Stomach (tissue), 8 donors: ENCODE measurements at regions not wholly inside any gene's neighbourhood (a gene's known extent, or its start where the extent isn't known, plus 50 kb on each side); places are given as distances from the start of the nearest gene placed in this dataset.

Experiments
- DNase-seq, 2 donors: peaks; one replicate each; pipeline versions ENCODE4 v3.0.0 to v3.0.0-alpha.2; 2013 to 2019
- H3K27ac ChIP-seq, 5 donors: fragments of 200-600 bp in 4 of 5; sonication (generic) in 4 of 5; one replicate each; pipeline ENCODE4 v1.5.1; 2013 to 2019; ENCODE audit warnings: mild to moderate bottlenecking in 1 of 5, moderate library complexity in 1 of 5
- H3K27me3 ChIP-seq, 3 donors: fragments of 200-600 bp; sonication (generic); one replicate each; pipeline ENCODE4 v1.5.1; 2017 to 2019; ENCODE audit warnings: mixed run types in 1 of 3
- H3K36me3 ChIP-seq, 4 donors: fragments of 200-600 bp; sonication (generic); 1 replicate in 3 of 4; 2 replicates in 1 of 4; pipeline ENCODE4 v1.5.1; 2016 to 2019
- H3K4me1 ChIP-seq, 4 donors: fragments of 200-600 bp; sonication (generic); one replicate each; pipeline ENCODE4 v1.5.1; 2016 to 2019
- H3K4me3 ChIP-seq, 4 donors: fragments of 200-600 bp; sonication (generic) in 3 of 4; one replicate each; pipeline ENCODE4 v1.5.1; 2016 to 2019; ENCODE audit warnings: mild to moderate bottlenecking in 1 of 4
- H3K9me3 ChIP-seq, 4 donors: fragments of 200-600 bp; sonication (generic); one replicate each; pipeline ENCODE4 v1.5.1; 2016 to 2019
- CTCF ChIP-seq, 7 experiments: fragments of 450-650 bp in 4 of 7; fragments of 200-600 bp in 3 of 7; sonication (generic) in 3 of 7; IDR thresholded peaks; one replicate each; pipeline ENCODE4 v1.5.1; 2016 to 2019; ENCODE audit warnings: antibody characterized with exemption in 7 of 7, control low read depth in 2 of 7, mild to moderate bottlenecking in 1 of 7
- EP300 ChIP-seq: sonication (generic); formaldehyde crosslinking; IDR thresholded peaks from one replicate; pipeline ENCODE4 v1.6.1; 2017; ENCODE audit warnings: antibody characterized with exemption
- POLR2A ChIP-seq, 4 donors: fragments of 450-650 bp; IDR thresholded peaks; one replicate each; pipeline ENCODE4 v1.6.1; 2016; ENCODE audit warnings: antibody characterized with exemption in 4 of 4, control low read depth in 2 of 4, mild to moderate bottlenecking in 1 of 4, moderate library complexity in 1 of 4
- POLR2AphosphoS5 ChIP-seq, 3 donors: sonication (generic); formaldehyde crosslinking; IDR thresholded peaks; one replicate each; pipeline ENCODE4 v1.6.1; 2016; ENCODE audit warnings: antibody characterized with exemption in 3 of 3
- WGBS, 5 donors: extraction: QIAGEN DNeasy Blood & Tissue Kit in 3 of 5; methylation state at CpG; one replicate each; pipeline versions ENCODE4 v1.1.5 to v1.1.7; 2013 to 2018; 5-methylcytosine and 5-hydroxymethylcytosine counted together
- intact Hi-C: fragments of 100-400 bp; cut with DNase I; formaldehyde crosslinking; loops from one replicate; pipeline ENCODE4 v1.15.1; 2023; ENCODE audit warnings: low total_unique reads
- donor health status: healthy with polysubstance abuse.
- donor health status: Bipolar disorder and iron deficiency.
- donor health status: healthy.

GRCh38 chr6:167532410-167533288 lies 207.8 kb downstream of the TTLL2 start:
- Histone ChIP-seq H3K36me3 (no peaks in the 10 kb centered on the region), H3K4me1 (no peaks in the 10 kb centered on the region), H3K27ac (no peak overlapping the region), H3K4me3 (no peak overlapping the region), H3K9me3 (no peaks in the 10 kb centered on the region), H3K27me3 (peaks cover 0 to 20% (median 0%) of the 10 kb centered on the region in 3 donors)
- no peak for DNase-seq
- intact Hi-C loops = no loop called here
- WGBS, 5 donors = 90 to 92% (median 90%) methylated on average over 17 of the region's 17 CpGs
- TF ChIP-seq CTCF (IDR thresholded peaks at IDR 0.05) (no peak), EP300 (no peak), POLR2A (IDR thresholded peaks at IDR 0.05) (no peak), POLR2AphosphoS5 (IDR thresholded peaks at IDR 0.05) (no peak)

- Histone ChIP-seq H3K27me3 (peaks cover 0 to 16% (median 0%) of the 10 kb centered on the region in 3 donors), H3K4me1 (no peaks in the 10 kb centered on the region), H3K36me3 (no peaks in the 10 kb centered on the region), H3K27ac (no peak overlapping the region), H3K4me3 (no peak overlapping the region), H3K9me3 (no peaks in the 10 kb centered on the region)
- WGBS, 5 donors = 14 to 34% (median 30%) methylated on average over 5 of the region's 5 CpGs
- intact Hi-C loops = no loop called here
- no peak for TF ChIP-seq CTCF (IDR thresholded peaks at IDR 0.05)
- TF ChIP-seq EP300 = no peak
- TF ChIP-seq POLR2A (IDR thresholded peaks at IDR 0.05) = no peak
- no peak for TF ChIP-seq POLR2AphosphoS5 (IDR thresholded peaks at IDR 0.05)
- DNase-seq = no peak
Observed at GRCh38 chr6:167533851-167534250, 209.0 kb downstream of the TTLL2 start.

- H3K9me3 ChIP-seq = no peaks in the 10 kb centered on the region
Observed at GRCh38 chr6:167537816-167538215, 212.9 kb downstream of the TTLL2 start.

GRCh38 chr6:167538746-167539145 lies 213.9 kb downstream of the TTLL2 start:
- Histone ChIP-seq H3K36me3 (no peaks in the 10 kb centered on the region), H3K4me1 (peaks cover 0 to 6% (median 3%) of the 10 kb centered on the region in 4 donors), H3K4me3 (no peak overlapping the region), H3K27ac (no peak overlapping the region), H3K27me3 (no peaks in the 10 kb centered on the region), H3K9me3 (no peaks in the 10 kb centered on the region)
- TF ChIP-seq EP300 = no peak
- WGBS, 5 donors = 59 to 68% (median 62%) methylated on average over 4 of the region's 4 CpGs
- DNase-seq = no peak
- intact Hi-C loops = no loop called here

More at GRCh38 chr6:167537816-167538215, 212.9 kb downstream of the TTLL2 start:
- H3K4me3 ChIP-seq = no peak overlapping the region
- intact Hi-C loops = no loop called here
- 41 to 94% (median 87%) methylated on average over 2 of the region's 2 CpGs for WGBS, 5 donors
- no peak for DNase-seq
- no peak overlapping the region for H3K27ac ChIP-seq
- H3K27me3 ChIP-seq = no peaks in the 10 kb centered on the region
- TF ChIP-seq POLR2AphosphoS5 (IDR thresholded peaks at IDR 0.05) = no peak
- TF ChIP-seq CTCF (IDR thresholded peaks at IDR 0.05) = no peak
- TF ChIP-seq POLR2A (IDR thresholded peaks at IDR 0.05) = no peak
- no peak for TF ChIP-seq EP300
- no peaks in the 10 kb centered on the region for H3K36me3 ChIP-seq
- H3K4me1 ChIP-seq = no peaks in the 10 kb centered on the region

GRCh38 chr6:167540796-167541195 lies 215.9 kb downstream of the TTLL2 start:
- Histone ChIP-seq H3K4me1 (peaks cover 0 to 6% (median 3%) of the 10 kb centered on the region in 4 donors), H3K9me3 (no peaks in the 10 kb centered on the region), H3K27ac (no peak overlapping the region), H3K4me3 (no peak overlapping the region), H3K27me3 (no peaks in the 10 kb centered on the region), H3K36me3 (no peaks in the 10 kb centered on the region)
- no peak for TF ChIP-seq POLR2A (IDR thresholded peaks at IDR 0.05)
- no peak for TF ChIP-seq EP300
- TF ChIP-seq CTCF (IDR thresholded peaks at IDR 0.05) = no peak
- TF ChIP-seq POLR2AphosphoS5 (IDR thresholded peaks at IDR 0.05) = no peak
- 77 to 95% (median 86%) methylated on average over 7 of the region's 7 CpGs for WGBS, 5 donors
- intact Hi-C loops = no loop called here
- DNase-seq = no peak
